H9 (cell line): ENCODE measurements at regions not wholly inside any gene's neighbourhood (a gene's known extent, or its start where the extent isn't known, plus 50 kb on each side); places are given as distances from the start of the nearest gene placed in this dataset.

Experiments
- DNase-seq: peaks from one replicate; pipeline ENCODE4 v3.0.0-alpha.2; 2017
- H2AFZ ChIP-seq: one replicate; pipeline ENCODE4 v1.6.1; 2013; ENCODE audit warnings: mild to moderate bottlenecking, low read length, control low read depth, moderate library complexity
- H2AK5ac ChIP-seq: 2 replicates; pipeline ENCODE4 v1.6.1; 2013; ENCODE audit warnings: low read length, control low read depth, mixed read lengths; ENCODE audit not compliant: insufficient read length
- H2BK120ac ChIP-seq: one replicate; pipeline ENCODE4 v1.6.1; 2013; ENCODE audit warnings: low read depth, mild to moderate bottlenecking, low read length, control low read depth, inconsistent platforms; ENCODE audit not compliant: poor library complexity, severe bottlenecking
- H2BK12ac ChIP-seq: 2 replicates; pipeline ENCODE4 v1.6.1; 2013; ENCODE audit warnings: low read length, control low read depth, mixed read lengths, low read depth; ENCODE audit not compliant: insufficient read length
- H2BK15ac ChIP-seq: 2 replicates; pipeline ENCODE4 v1.6.1; 2013; ENCODE audit warnings: low read depth, low read length, control low read depth
- H2BK20ac ChIP-seq: one replicate; pipeline ENCODE4 v1.6.1; 2013; ENCODE audit warnings: low read depth, mild to moderate bottlenecking, low read length, control low read depth, inconsistent platforms; ENCODE audit not compliant: poor library complexity, severe bottlenecking
- H2BK5ac ChIP-seq: 2 replicates; pipeline ENCODE4 v1.6.1; 2013; ENCODE audit warnings: low read length, control low read depth, mixed read lengths; ENCODE audit not compliant: insufficient read length
- H3K14ac ChIP-seq: 2 replicates; pipeline ENCODE4 v1.6.1; 2013; ENCODE audit warnings: low read length, control low read depth; ENCODE audit not compliant: insufficient read depth
- H3K18ac ChIP-seq: 2 replicates; pipeline ENCODE4 v1.6.1; 2013; ENCODE audit warnings: low read depth, mild to moderate bottlenecking, mixed read lengths, low read length, control low read depth; ENCODE audit not compliant: insufficient read length
- H3K23ac ChIP-seq: 2 replicates; pipeline ENCODE4 v1.6.1; 2013; ENCODE audit warnings: low read length, control low read depth, mixed read lengths, low read depth; ENCODE audit not compliant: insufficient read length
- H3K23me2 ChIP-seq: 2 replicates; pipeline ENCODE4 v1.6.1; 2013; ENCODE audit warnings: low read depth, mild to moderate bottlenecking, mixed read lengths, low read length, control low read depth; ENCODE audit not compliant: insufficient read length, poor library complexity, severe bottlenecking
- H3K27ac ChIP-seq: 2 replicates; pipeline ENCODE4 v1.5.1; 2013; ENCODE audit warnings: low read length, control low read depth, mixed read lengths, low read depth; ENCODE audit not compliant: insufficient read length
- H3K27me3 ChIP-seq: 2 replicates; pipeline ENCODE4 v1.6.1; 2013; ENCODE audit warnings: low read length, control low read depth, inconsistent platforms; ENCODE audit not compliant: insufficient read depth
- H3K4ac ChIP-seq: 2 replicates; pipeline ENCODE4 v1.6.1; 2013; ENCODE audit warnings: low read depth, mild to moderate bottlenecking, control low read depth, inconsistent platforms, low read length, moderate library complexity
- H3K4me1 ChIP-seq: 2 replicates; pipeline ENCODE4 v1.6.1; 2013; ENCODE audit warnings: low read length, control low read depth, inconsistent platforms; ENCODE audit not compliant: insufficient read depth
- H3K4me2 ChIP-seq: 2 replicates; pipeline ENCODE4 v1.6.1; 2013; ENCODE audit warnings: low read length, control low read depth, mixed read lengths; ENCODE audit not compliant: insufficient read length, insufficient read depth
- H3K56ac ChIP-seq: 2 replicates; pipeline ENCODE4 v1.6.1; 2013; ENCODE audit warnings: low read depth, mild to moderate bottlenecking, mixed read lengths, low read length, control low read depth; ENCODE audit not compliant: insufficient read length
- H3K79me1 ChIP-seq: 2 replicates; pipeline ENCODE4 v1.6.1; 2013; ENCODE audit warnings: low read depth, mild to moderate bottlenecking, moderate library complexity, low read length, control low read depth, inconsistent platforms; ENCODE audit not compliant: insufficient read depth, poor library complexity, severe bottlenecking
- H3K79me2 ChIP-seq: 2 replicates; pipeline ENCODE4 v1.6.1; 2013; ENCODE audit warnings: low read length, control low read depth, inconsistent platforms; ENCODE audit not compliant: insufficient read depth
- H3K9ac ChIP-seq: 2 replicates; pipeline ENCODE4 v1.6.1; 2013; ENCODE audit warnings: low read length, control low read depth, mixed read lengths; ENCODE audit not compliant: insufficient read length; ENCODE audit errors: extremely low read depth
- H3K9me3 ChIP-seq: one replicate; pipeline ENCODE4 v1.6.1; 2013; ENCODE audit warnings: low read depth, low read length, inconsistent platforms; ENCODE audit not compliant: control insufficient read depth
- H3T11ph ChIP-seq: one replicate; pipeline ENCODE4 v1.6.1; 2013; ENCODE audit warnings: mild to moderate bottlenecking, low read length, control low read depth, inconsistent platforms
- H4K20me1 ChIP-seq: one replicate; pipeline ENCODE4 v1.6.1; 2013; ENCODE audit not compliant: control insufficient read depth, insufficient read length, insufficient read depth
- H4K5ac ChIP-seq: 2 replicates; pipeline ENCODE4 v1.6.1; 2013; ENCODE audit warnings: low read depth, mild to moderate bottlenecking, mixed read lengths, low read length, control low read depth; ENCODE audit not compliant: insufficient read length
- H4K8ac ChIP-seq: replicated peaks from 2 replicates; pipeline ENCODE4 v1.6.1; 2013; ENCODE audit warnings: low read length, control low read depth, mixed read lengths, low read depth; ENCODE audit not compliant: insufficient read length
- H4K91ac ChIP-seq: 2 replicates; pipeline ENCODE4 v1.6.1; 2013; ENCODE audit warnings: low read depth, mild to moderate bottlenecking, moderate library complexity, mixed read lengths, low read length, control low read depth; ENCODE audit not compliant: insufficient read length
- H3K27ac Mint-ChIP-seq, 3 experiments: 2 replicates in 2 of 3; 3 replicates in 1 of 3; pipeline ENCODE4 v1.8.0; 2020 to 2021; ENCODE audit warnings: mixed read lengths in 3 of 3, mild to moderate bottlenecking in 1 of 3, moderate library complexity in 1 of 3
- H3K27me3 Mint-ChIP-seq: 2 replicates; pipeline ENCODE4 v1.8.0; 2021; ENCODE audit warnings: low read depth, mild to moderate bottlenecking, moderate library complexity, mixed read lengths
- H3K36me3 Mint-ChIP-seq, 3 experiments: 2 replicates in 2 of 3; 3 replicates in 1 of 3; pipeline ENCODE4 v1.8.0; 2020 to 2021; ENCODE audit warnings: low read depth in 3 of 3, mixed read lengths in 3 of 3; ENCODE audit not compliant: insufficient read depth in 1 of 3
- H3K4me1 Mint-ChIP-seq, 2 experiments: 2 replicates each; pipeline ENCODE4 v1.8.0; 2020; ENCODE audit warnings: mixed read lengths in 2 of 2
- H3K4me3 Mint-ChIP-seq, 2 experiments: 2 replicates in 1 of 2; 3 replicates in 1 of 2; pipeline ENCODE4 v1.8.0; 2020 to 2021; ENCODE audit warnings: mild to moderate bottlenecking in 2 of 2, mixed read lengths in 2 of 2, moderate library complexity in 1 of 2
- H3K9me3 Mint-ChIP-seq, 2 experiments: 2 replicates in 1 of 2; 3 replicates in 1 of 2; pipeline ENCODE4 v1.8.0; 2020; ENCODE audit warnings: mild to moderate bottlenecking in 2 of 2, mixed read lengths in 2 of 2, moderate library complexity in 1 of 2
- WGBS: extraction: QIAGEN DNeasy Blood & Tissue Kit; methylation state at CpG from one replicate; pipeline ENCODE4 v1.1.7; 2013; ENCODE audit warnings: missing lambda C conversion rate, low lambda C conversion rate, mixed read lengths; ENCODE audit not compliant: insufficient read length; ENCODE audit errors: extremely low coverage; 5-methylcytosine and 5-hydroxymethylcytosine counted together
- TF ChIP-seq, protein P1 (sequence below): fragments of 200-600 bp; sonication (generic); conservative IDR thresholded peaks from 3 replicates; pipeline ENCODE4 v1.8.0; 2021; ENCODE audit warnings: antibody characterized with exemption, mild to moderate bottlenecking

DNA sequence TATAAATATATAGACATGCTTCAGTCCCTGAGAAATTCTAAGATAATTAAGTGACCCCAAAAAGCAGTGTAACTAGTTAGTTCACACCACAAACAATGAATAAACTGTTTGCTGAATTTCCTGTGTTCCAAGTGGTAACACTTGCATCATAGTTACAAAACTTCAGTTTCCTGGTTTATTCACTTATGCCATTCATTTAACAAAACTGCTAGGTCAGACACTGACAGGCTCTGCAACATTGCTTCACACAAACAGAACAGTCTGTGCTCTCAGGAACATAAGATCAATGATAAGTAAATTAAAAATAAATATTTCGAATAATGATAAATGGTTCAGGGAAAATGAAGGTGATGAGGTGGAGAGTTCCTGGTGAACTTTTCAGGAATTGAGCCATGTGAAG lies 133.3 kb upstream of the NAMPT start:
- no peak overlapping the region for H2BK20ac ChIP-seq
- no peak for DNase-seq
- no peak overlapping the region for H3K23ac ChIP-seq
- peaks cover 0 to 7% of the 10 kb centered on the region in 2 experiments; a peak in 1 of 5 replicates for H3K9me3 Mint-ChIP-seq
- no peak overlapping the region for H4K5ac ChIP-seq
- H4K91ac ChIP-seq = no peak overlapping the region
- H2BK15ac ChIP-seq = no peak overlapping the region
- 100% methylated on average over 1 of the region's 1 CpG for WGBS
- no peak overlapping the region for H2AK5ac ChIP-seq
- H3K27ac Mint-ChIP-seq = no peak overlapping the region
- no peak overlapping the region for H3K18ac ChIP-seq
- no peak overlapping the region for H2BK12ac ChIP-seq
- H3K4me1 Mint-ChIP-seq = peaks cover 3 to 11% of the 10 kb centered on the region in 2 experiments; a peak in 2 of 4 replicates
- H4K20me1 ChIP-seq = no peaks in the 10 kb centered on the region
- no peaks in the 10 kb centered on the region for H3K27me3 Mint-ChIP-seq
- no peaks in the 10 kb centered on the region for H3K23me2 ChIP-seq
- H4K8ac ChIP-seq = no peak overlapping the region
- H2BK120ac ChIP-seq = no peak overlapping the region
- no peak overlapping the region for H3K4me3 Mint-ChIP-seq
- no peaks in the 10 kb centered on the region for H3K79me2 ChIP-seq
- H3K4me2 ChIP-seq = no peak overlapping the region
- H3K14ac ChIP-seq = no peak overlapping the region
- H3K79me1 ChIP-seq = no peaks in the 10 kb centered on the region
- TF ChIP-seq, protein P1, sequence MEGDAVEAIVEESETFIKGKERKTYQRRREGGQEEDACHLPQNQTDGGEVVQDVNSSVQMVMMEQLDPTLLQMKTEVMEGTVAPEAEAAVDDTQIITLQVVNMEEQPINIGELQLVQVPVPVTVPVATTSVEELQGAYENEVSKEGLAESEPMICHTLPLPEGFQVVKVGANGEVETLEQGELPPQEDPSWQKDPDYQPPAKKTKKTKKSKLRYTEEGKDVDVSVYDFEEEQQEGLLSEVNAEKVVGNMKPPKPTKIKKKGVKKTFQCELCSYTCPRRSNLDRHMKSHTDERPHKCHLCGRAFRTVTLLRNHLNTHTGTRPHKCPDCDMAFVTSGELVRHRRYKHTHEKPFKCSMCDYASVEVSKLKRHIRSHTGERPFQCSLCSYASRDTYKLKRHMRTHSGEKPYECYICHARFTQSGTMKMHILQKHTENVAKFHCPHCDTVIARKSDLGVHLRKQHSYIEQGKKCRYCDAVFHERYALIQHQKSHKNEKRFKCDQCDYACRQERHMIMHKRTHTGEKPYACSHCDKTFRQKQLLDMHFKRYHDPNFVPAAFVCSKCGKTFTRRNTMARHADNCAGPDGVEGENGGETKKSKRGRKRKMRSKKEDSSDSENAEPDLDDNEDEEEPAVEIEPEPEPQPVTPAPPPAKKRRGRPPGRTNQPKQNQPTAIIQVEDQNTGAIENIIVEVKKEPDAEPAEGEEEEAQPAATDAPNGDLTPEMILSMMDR = no peak
- no peak overlapping the region for H3K27ac ChIP-seq
- H3K27me3 ChIP-seq = no peaks in the 10 kb centered on the region
- H2BK5ac ChIP-seq = no peak overlapping the region
- H3T11ph ChIP-seq = no peak overlapping the region
- no peaks in the 10 kb centered on the region for H3K36me3 Mint-ChIP-seq
- H2AFZ ChIP-seq = no peak overlapping the region
- H3K9ac ChIP-seq = no peak overlapping the region
- H3K9me3 ChIP-seq = no peaks in the 10 kb centered on the region
- H3K4ac ChIP-seq = no peak overlapping the region
- H3K56ac ChIP-seq = no peak overlapping the region
- no peaks in the 10 kb centered on the region for H3K4me1 ChIP-seq
